HepG2 (cell line): ENCODE measurements at regions not wholly inside any gene's neighbourhood (a gene's known extent, or its start where the extent isn't known, plus 50 kb on each side); places are given as distances from the start of the nearest gene placed in this dataset.

ENCODE experiments used
- ARID5B ChIP-seq: IDR thresholded peaks from 2 replicates; pipeline ENCODE4 v1.4.0; 2020; ENCODE audit warnings: mild to moderate bottlenecking, missing genetic modification reagents
- BRD4 ChIP-seq: sonication (generic); formaldehyde crosslinking; IDR thresholded peaks from 2 replicates; pipeline ENCODE4 v1.4.0; 2020; ENCODE audit warnings: missing genetic modification reagents
- CTCF ChIP-seq: sonication (generic); formaldehyde crosslinking; IDR thresholded peaks from 2 replicates; pipeline ENCODE4 v1.5.0; 2020; ENCODE audit warnings: mild to moderate bottlenecking, missing genetic modification reagents, moderate library complexity
- EZH2 ChIP-seq: conservative IDR thresholded peaks from 2 replicates; pipeline ENCODE4 v1.6.1; 2012; ENCODE audit warnings: mild to moderate bottlenecking, low read depth, low read length, moderate library complexity
- NAIF1 ChIP-seq: sonication (generic); formaldehyde crosslinking; IDR thresholded peaks from 2 replicates; pipeline ENCODE4 v1.5.0; 2020; ENCODE audit warnings: mild to moderate bottlenecking, missing genetic modification reagents, borderline replicate concordance
- NFATC3 ChIP-seq: sonication (generic); formaldehyde crosslinking; IDR thresholded peaks from 2 replicates; pipeline ENCODE4 v1.5.1; 2020; ENCODE audit warnings: mild to moderate bottlenecking, missing genetic modification reagents
- POLR2AphosphoS5 ChIP-seq: IDR thresholded peaks from 2 replicates; pipeline ENCODE4 v1.6.1; 2012; ENCODE audit warnings: low read depth, low read length
- ZNF124 ChIP-seq: sonication (generic); formaldehyde crosslinking; IDR thresholded peaks from 2 replicates; pipeline ENCODE4 v1.4.0; 2020; ENCODE audit warnings: missing genetic modification reagents

DNA sequence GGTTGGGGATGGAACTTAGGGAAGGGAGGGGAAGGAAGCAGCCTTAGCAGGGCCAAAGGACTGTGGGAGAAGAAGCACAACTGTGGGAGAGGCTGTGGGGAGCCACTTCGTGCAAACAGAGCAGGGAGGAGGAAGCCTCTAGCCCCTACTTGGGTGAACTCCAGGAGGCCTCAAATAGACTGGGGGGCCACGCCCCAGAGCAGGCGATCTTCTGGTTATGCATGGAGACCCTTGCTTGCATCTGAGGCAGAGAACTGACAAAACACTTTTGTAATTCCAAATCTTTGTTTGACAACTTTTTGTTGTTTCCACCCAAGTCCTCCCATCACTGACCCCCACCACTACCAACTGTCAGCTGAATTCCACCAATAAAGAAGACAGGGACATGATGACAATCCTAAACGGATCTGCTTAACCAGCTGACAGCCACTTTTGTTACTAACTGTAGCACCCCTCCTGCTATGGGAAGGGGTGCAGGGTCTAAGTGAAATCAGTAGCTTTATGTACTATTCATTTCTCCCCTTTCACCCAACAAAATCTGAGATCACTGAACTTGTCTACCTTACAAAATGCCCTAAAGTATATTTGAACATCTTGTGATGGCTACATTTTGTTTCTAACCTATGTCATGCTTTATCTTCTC lies 80.5 kb upstream of the CPO start:
- TF ChIP-seq CTCF (no peak), BRD4 (CRISPR knock-in tag) (no peak), ZNF124 (no peak), NFATC3 (CRISPR knock-in tag) (no peak), EZH2 (no peak), POLR2AphosphoS5 (no peak), NAIF1 (CRISPR knock-in tag) (no peak), ARID5B (no peak)
